B cell (primary cell): ENCODE measurements at regions not wholly inside any gene's neighbourhood (a gene's known extent, or its start where the extent isn't known, plus 50 kb on each side); places are given as distances from the start of the nearest gene placed in this dataset.

Experiments used
- ATAC-seq: fragments of 200-7000 bp; cut with Tn5 transposase; one replicate; pipeline ENCODE4 v1.10.0; 2021; ENCODE audit warnings: low read depth, mild to moderate bottlenecking, moderate number of reproducible peaks, moderate library complexity
- CTCF ChIA-PET: fragments of 350-600 bp; sonication (Branson Sonifier 250); formaldehyde crosslinking; loops from one replicate; lab custom pipeline; 2021; ENCODE audit warnings: antibody characterized with exemption, inconsistent platforms; lab: Charles Lee
- POLR2A ChIA-PET: fragments of 350-600 bp; sonication (Branson Sonifier 250); formaldehyde crosslinking; loops from one replicate; lab custom pipeline; 2021; ENCODE audit warnings: antibody characterized with exemption; lab: Charles Lee
- DNase-seq: peaks from one replicate; pipeline ENCODE4 v3.0.0; 2013
- H2AFZ ChIP-seq: 2 replicates; pipeline ENCODE4 v1.6.1; 2012; ENCODE audit warnings: mild to moderate bottlenecking, low read depth, low read length; ENCODE audit not compliant: insufficient read depth, poor library complexity, severe bottlenecking
- H3K27ac ChIP-seq, 2 donors: 1 replicate in 1 of 2; 2 replicates in 1 of 2; pipeline ENCODE4 v1.5.1; 2012 to 2013; ENCODE audit warnings: low read length in 2 of 2, mild to moderate bottlenecking in 2 of 2, moderate library complexity in 1 of 2
- H3K27me3 ChIP-seq, 4 experiments: fragments of 200-600 bp in 1 of 4; sonication (generic) in 1 of 4; replicated peaks in 1 of 4; 1 replicate in 2 of 4; 2 replicates in 2 of 4; pipeline versions ENCODE4 v1.6.1 to v1.7.0; 2013 to 2016; ENCODE audit warnings: low read length in 3 of 4, mild to moderate bottlenecking in 2 of 4, mixed read lengths in 1 of 4, moderate library complexity in 1 of 4; ENCODE audit not compliant: insufficient read depth in 4 of 4, control insufficient read depth in 3 of 4; ENCODE audit errors: control extremely low read depth in 1 of 4
- H3K36me3 ChIP-seq, 2 experiments: replicated peaks in 1 of 2; 1 replicate in 1 of 2; 2 replicates in 1 of 2; pipeline versions ENCODE4 v1.6.1 to v1.7.1; 2013; ENCODE audit warnings: low read length in 1 of 2; ENCODE audit not compliant: insufficient read depth in 2 of 2, control insufficient read depth in 1 of 2; ENCODE audit errors: control extremely low read depth in 1 of 2, extremely low read depth in 1 of 2
- H3K4me1 ChIP-seq, 2 donors: fragments of 200-600 bp in 1 of 2; sonication (generic) in 1 of 2; 1 replicate in 1 of 2; 2 replicates in 1 of 2; pipeline versions ENCODE4 v1.5.1 to v1.6.1; 2013 to 2017; ENCODE audit warnings: low read length in 2 of 2; ENCODE audit not compliant: control insufficient read depth in 2 of 2, insufficient read depth in 2 of 2
- H3K4me2 ChIP-seq: replicated peaks from 2 replicates; pipeline ENCODE3; 2012; ENCODE audit warnings: mild to moderate bottlenecking, low read depth, low read length; ENCODE audit not compliant: poor library complexity, severe bottlenecking
- H3K4me3 ChIP-seq, 5 experiments: fragments of 200-600 bp in 1 of 5; sonication (generic) in 1 of 5; 1 replicate in 3 of 5; 2 replicates in 2 of 5; pipeline versions ENCODE4 v1.5.1 to v1.7.0; 2011 to 2016; ENCODE audit warnings: low read length in 4 of 5, mild to moderate bottlenecking in 4 of 5, low read depth in 2 of 5, control low read depth in 1 of 5, moderate library complexity in 1 of 5; ENCODE audit not compliant: insufficient read depth in 1 of 5; ENCODE audit errors: control extremely low read depth in 1 of 5, extremely low read depth in 1 of 5
- H3K79me2 ChIP-seq: fragments of 200-600 bp; sonication (generic); one replicate; pipeline ENCODE4 v1.6.0; 2016; ENCODE audit warnings: low read length; ENCODE audit not compliant: control insufficient read depth, insufficient read depth
- H3K9ac ChIP-seq: fragments of 200-600 bp; sonication (generic); 2 replicates; pipeline ENCODE4 v1.6.1; 2017; ENCODE audit warnings: mild to moderate bottlenecking, low read length, moderate library complexity
- H3K9me3 ChIP-seq, 3 donors: one replicate each; pipeline versions ENCODE4 v1.6.1 to v1.7.1; 2013; ENCODE audit warnings: low read length in 2 of 3; ENCODE audit not compliant: control insufficient read depth in 2 of 3, insufficient read depth in 1 of 3; ENCODE audit errors: control extremely low read depth in 1 of 3
- H4K20me1 ChIP-seq: 2 replicates; pipeline ENCODE4 v1.6.0; 2012; ENCODE audit warnings: mild to moderate bottlenecking, low read length; ENCODE audit not compliant: insufficient read depth, control insufficient read depth, poor library complexity, severe bottlenecking
- H3K27ac Mint-ChIP-seq: one replicate; pipeline ENCODE4 v1.8.0; 2021; ENCODE audit warnings: mixed read lengths
- H3K27me3 Mint-ChIP-seq: one replicate; pipeline ENCODE4 v1.8.0; 2021; ENCODE audit warnings: mixed read lengths
- H3K4me1 Mint-ChIP-seq: one replicate; pipeline ENCODE4 v1.8.0; 2021; ENCODE audit warnings: mixed read lengths
- H3K4me3 Mint-ChIP-seq: one replicate; pipeline ENCODE4 v1.8.0; 2021; ENCODE audit warnings: mixed read lengths
- H3K9me3 Mint-ChIP-seq: one replicate; pipeline ENCODE4 v1.8.0; 2022; ENCODE audit warnings: mixed read lengths; ENCODE audit not compliant: insufficient read depth
- CTCF ChIP-seq: fragments of 200-600 bp; IDR thresholded peaks from one replicate; pipeline ENCODE4 v1.8.0; 2022; ENCODE audit warnings: antibody characterized with exemption, mild to moderate bottlenecking
- EZH2 ChIP-seq: IDR thresholded peaks from 2 replicates; pipeline ENCODE4 v1.6.1; 2012; ENCODE audit warnings: borderline replicate concordance, low read depth, mild to moderate bottlenecking, moderate library complexity, low read length; ENCODE audit not compliant: insufficient read depth, poor library complexity, severe bottlenecking
- WGBS: methylation state at CpG from one replicate; pipeline ENCODE4 v1.1.5; 2013; ENCODE audit warnings: missing lambda C conversion rate; ENCODE audit not compliant: insufficient coverage; 5-methylcytosine and 5-hydroxymethylcytosine counted together
- intact Hi-C: fragments of 100-400 bp; cut with micrococcal nuclease; formaldehyde crosslinking; loops from one replicate; pipeline ENCODE4 v1.10.0; 2022

GRCh38 chr2:181128199-181128598 is 147.8 kb downstream of the UBE2E3 start:
- peaks cover 10% of the 10 kb centered on the region for H3K4me1 Mint-ChIP-seq
- Histone ChIP-seq H3K4me2 (no peak overlapping the region), H3K27me3 (no peaks in the 10 kb centered on the region), H3K27ac (no peak overlapping the region), H3K36me3 (no peaks in the 10 kb centered on the region), H3K9ac (no peak overlapping the region), H2AFZ (no peak overlapping the region), H3K79me2 (no peaks in the 10 kb centered on the region), H3K4me3 (no peak overlapping the region), H3K9me3 (no peaks in the 10 kb centered on the region), H3K4me1 (peaks cover 3 to 5% of the 10 kb centered on the region in 2 donors), H4K20me1 (no peaks in the 10 kb centered on the region)
- DNase-seq = no peak
- ChIA-PET POLR2A (interaction anchor here (0.6 kb wide), 1 partner anchor 118 kb away, joined by 3 read pairs; no protein-coding TSS in a partner anchor), CTCF (interaction anchor here (0.8 kb wide), 1 partner anchor 57 kb away, joined by 3 read pairs; no protein-coding TSS in a partner anchor)
- intact Hi-C loops = no loop called here
- no peak overlapping the region for H3K4me3 Mint-ChIP-seq
- H3K27me3 Mint-ChIP-seq = no peaks in the 10 kb centered on the region
- TF ChIP-seq EZH2 (no peak), CTCF (no peak)
- H3K27ac Mint-ChIP-seq = no peak overlapping the region
- H3K9me3 Mint-ChIP-seq = no peaks in the 10 kb centered on the region
- no peak for ATAC-seq

GRCh38 chr2:181129364-181130056 is 149.1 kb downstream of the UBE2E3 start:
- no peaks in the 10 kb centered on the region for H3K9me3 ChIP-seq
- no peak for TF ChIP-seq CTCF
- TF ChIP-seq EZH2 = no peak
- no peaks in the 10 kb centered on the region for H3K27me3 Mint-ChIP-seq
- H3K4me3 ChIP-seq = no peak overlapping the region
- H4K20me1 ChIP-seq = no peaks in the 10 kb centered on the region
- no peaks in the 10 kb centered on the region for H3K79me2 ChIP-seq
- DNase-seq = no peak
- H3K4me1 ChIP-seq = no peaks in the 10 kb centered on the region
- H2AFZ ChIP-seq = no peak overlapping the region
- WGBS = 100% methylated on average over 2 of the region's 4 CpGs
- no peak overlapping the region for H3K4me2 ChIP-seq
- no peak for ATAC-seq
- ChIA-PET POLR2A (no interaction called here), CTCF (no interaction called here)
- H3K27ac ChIP-seq = no peak overlapping the region
- intact Hi-C loops = no loop called here
- H3K9me3 Mint-ChIP-seq = no peaks in the 10 kb centered on the region
- no peak overlapping the region for H3K27ac Mint-ChIP-seq
- no peak overlapping the region for H3K9ac ChIP-seq
- H3K4me1 Mint-ChIP-seq = peaks cover 1% of the 10 kb centered on the region
- H3K27me3 ChIP-seq = no peaks in the 10 kb centered on the region
- no peaks in the 10 kb centered on the region for H3K36me3 ChIP-seq
- H3K4me3 Mint-ChIP-seq = no peak overlapping the region
